8988T (cell line): ENCODE measurements at regions not wholly inside any gene's neighbourhood (a gene's known extent, or its start where the extent isn't known, plus 50 kb on each side); places are given as distances from the start of the nearest gene placed in this dataset.
"Not testable (repeated sequence)": the region's sequence is repeated elsewhere in the genome, so short reads cannot be mapped to it uniquely, and the experiment has no call there.

Experiments used
- DNase-seq: peaks from one replicate; pipeline ENCODE4 v3.0.0; 2011

DNA sequence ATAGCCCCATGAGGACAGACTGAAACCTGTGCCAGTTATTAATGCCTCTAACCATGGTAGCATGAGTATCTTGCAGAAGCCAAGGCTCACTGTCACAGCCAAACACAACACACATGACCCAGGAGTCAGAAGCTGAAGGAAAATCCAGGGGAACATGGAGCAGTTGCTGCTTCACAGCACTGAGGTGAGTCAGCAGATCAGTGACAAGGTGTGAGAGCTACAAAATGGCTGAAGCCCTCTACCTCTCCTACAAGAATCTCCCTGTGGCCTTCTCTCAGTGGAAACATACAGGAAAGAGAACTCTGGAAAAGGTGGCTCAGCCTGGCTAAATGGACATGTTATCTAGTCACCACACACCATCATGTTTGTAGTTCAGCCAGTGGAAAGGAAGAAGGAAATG lies 93.5 kb downstream of the NAB1 start:
- DNase-seq: no peak

DNA sequence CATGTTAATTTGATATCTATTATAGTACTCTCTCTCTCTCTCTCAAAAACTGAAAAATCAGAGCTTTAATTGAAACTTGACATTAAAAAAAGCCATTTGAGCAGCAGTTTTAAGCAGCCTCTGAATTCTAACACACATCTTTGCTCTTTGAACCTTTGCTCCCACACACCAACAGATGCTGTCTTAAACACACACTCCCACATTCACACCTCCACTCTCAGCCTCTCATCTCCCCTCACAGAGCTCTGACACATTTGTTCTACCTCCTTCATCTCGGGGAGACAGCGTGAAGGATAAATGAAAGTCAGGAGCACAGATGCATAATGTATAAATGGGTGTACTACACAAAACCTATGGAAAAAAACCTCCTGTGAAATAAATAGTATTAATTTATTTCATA lies 95.2 kb downstream of the NAB1 start:
- no peak for DNase-seq

DNA sequence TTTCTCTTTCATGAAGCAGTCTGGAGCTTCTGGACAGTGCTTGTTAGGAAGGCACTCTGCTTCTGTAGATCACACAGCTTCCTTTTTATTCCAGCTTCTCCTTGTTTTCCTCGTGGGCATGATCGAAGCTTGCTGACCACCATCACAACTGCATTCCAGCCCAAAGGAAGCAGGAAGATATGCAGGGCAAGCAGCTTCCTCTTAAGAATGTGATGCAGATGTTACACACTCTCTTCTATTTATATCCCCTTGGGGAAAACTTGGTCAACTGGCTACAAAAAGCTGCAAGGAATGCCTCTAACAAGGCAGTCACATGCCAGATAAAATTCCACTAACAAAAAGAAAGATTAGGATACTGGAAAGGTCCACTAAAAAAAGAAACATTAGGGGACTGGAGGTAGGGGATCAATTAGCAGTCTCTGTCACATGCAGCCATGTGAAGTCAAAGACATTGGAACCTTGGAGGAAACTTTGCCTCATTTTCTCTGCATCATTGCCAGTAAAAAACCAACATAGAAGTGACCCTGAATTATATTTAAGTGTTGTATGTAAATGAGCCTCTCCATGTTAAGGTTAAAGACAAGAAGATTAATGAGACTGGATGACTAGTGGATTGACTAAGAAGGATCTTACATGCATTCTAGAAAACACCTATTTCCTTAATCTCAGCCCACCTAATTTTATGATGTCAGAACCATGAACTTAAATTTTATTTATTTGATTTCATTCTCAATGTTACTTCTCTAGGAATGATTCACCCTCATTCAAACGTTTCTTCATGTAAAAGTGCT lies 98.3 kb downstream of the NAB1 start:
- DNase-seq: no peak

DNA sequence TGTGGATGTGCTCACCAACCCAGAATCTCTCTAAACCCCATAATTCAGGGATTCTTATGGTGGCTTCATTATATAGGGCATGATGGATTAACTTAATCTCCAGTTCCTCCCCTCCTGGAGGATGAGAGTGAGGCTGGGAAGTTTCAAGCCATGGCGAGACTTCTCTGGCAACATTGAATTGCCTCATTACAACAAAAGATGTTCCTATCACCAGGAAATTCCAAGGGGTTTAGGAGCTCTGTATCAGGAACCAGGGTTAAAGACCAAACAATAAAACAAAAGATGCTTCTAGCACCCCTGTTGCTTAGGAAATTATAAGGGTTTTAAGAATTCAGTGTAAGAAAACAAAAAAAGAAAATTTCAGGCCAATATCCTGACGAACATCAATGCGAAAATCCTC lies 100.1 kb downstream of the NAB1 start:
- DNase-seq: no peak

DNA sequence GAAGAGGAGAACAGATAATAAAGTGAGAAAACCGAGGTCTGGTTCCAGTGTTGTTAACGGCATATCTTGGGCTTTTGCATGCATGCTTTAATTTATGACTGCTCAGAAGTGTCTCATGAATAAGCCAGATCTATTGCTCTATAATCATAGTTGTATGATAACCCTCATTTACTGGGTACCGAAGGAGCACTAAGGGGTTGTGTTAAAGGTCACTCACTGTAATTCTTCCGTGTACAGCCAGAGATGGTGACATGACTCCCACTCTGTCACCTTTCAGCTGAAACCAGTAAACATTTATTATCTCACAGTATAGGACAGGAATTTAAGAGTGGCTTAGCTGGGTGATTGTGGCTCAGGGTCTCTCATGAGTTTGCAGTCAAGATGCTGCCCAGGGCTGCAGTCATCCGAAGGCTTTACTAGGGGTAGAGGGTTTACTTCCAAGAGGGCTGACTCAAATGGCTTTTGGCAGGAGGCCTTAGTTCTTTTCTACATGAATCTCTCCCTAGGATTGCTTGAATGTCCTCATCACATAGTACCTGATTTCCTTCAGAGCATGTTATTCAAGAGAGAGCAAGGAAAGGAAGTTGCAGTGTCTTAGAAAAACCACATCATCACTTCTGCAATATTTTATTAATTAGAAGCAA lies 107.0 kb downstream of the NAB1 start:
- DNase-seq: no peak

DNA sequence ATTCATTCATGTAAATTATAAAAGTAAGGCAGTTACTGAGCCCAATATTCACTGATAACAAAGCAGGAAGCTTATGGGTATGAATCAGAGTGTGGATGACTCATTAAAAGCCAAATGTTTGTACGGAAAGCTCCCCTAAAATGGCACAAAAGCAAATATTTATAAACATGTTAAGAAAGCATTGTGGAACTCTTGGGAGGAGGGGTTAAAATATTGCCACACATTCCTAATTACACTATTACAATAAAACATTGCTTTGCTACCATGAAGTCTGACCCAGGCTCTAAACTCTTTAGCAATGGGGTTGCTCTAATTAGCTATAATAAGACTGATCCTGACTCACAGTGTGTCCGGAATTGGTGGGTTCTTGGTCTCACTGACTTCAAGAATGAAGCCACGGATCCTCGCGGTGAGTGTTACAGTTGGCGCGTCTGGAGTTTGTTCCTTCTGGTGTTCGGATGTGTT lies 110.9 kb downstream of the NAB1 start:
- DNase-seq: peak; percentile 34

DNA sequence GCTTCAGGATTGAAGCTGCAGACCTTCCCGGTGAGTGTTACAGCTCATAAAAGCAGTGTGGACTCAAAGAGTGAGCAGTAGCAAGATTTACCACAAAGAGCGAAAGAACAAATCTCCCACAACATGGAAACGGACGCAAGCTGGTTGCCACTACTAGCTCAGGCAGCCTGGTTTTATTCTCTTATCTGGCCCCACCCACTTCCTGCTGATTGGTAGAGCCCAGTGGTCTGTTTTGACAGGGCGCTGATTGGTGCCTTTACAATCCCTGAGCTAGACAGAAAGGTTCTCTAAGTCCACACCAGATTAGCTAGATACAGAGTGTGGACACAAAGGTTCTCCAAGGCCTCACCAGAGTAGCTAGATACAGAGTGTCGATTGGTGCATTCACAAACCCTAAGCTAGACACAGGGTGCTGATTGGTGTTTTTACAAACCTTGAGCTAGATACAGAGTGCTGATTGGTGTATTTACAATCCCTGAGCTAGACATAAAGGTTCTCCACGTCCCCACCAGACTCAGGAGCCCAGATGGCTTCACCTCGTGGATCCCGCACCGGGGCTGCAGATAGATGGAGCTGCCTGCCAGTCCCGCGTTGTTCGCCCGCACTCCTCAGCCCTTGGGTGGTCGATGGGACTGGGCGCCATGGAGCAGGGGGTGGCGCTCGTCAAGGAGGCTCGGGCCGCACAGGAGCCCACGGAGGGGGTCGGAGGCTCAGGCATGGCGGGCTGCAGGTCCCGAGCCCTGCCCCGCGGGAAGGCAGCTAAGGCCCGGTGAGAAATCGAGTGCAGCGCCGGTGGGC lies 111.7 kb downstream of the NAB1 start:
- not testable (repeated sequence) for DNase-seq

DNA sequence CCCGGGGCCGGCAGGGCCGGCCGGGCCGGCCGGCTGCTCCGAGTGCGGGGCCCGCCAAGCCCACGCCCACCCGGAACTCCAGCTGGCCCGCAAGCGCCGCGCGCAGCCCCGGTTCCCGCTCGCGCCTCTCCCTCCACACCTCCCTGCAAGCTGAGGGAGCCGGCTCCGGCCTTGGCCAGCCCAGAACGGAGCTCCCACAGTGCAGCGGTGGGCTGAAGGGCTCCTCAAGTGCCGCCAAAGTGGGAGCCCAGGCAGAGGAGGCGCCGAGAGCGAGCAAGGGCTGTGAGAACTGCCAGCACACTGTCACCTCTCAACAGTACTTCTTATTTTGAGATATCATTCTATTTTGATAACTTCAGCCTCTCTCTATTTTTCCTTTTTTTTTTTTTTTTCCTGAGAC lies 112.3 kb downstream of the NAB1 start:
- DNase-seq: not testable (repeated sequence)

DNA sequence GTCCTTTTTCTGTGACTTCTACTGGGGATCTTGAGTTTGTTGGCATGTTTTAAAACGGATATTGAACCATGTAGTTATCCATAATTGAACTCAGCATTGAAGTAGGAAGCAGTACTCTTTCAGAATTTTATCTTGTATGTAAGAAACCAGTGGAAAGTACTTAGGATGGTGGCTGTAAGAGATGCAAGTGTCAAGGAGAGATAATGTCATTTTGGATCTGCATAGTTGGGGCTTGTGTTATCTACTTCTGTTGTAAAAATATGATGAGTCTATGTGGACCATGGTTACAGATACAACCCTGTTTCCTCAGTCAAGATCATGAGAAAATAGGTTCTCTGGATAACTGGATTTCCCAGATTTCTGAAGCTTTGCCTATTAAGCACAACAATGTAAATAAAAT lies 113.7 kb downstream of the NAB1 start:
- no peak for DNase-seq

DNA sequence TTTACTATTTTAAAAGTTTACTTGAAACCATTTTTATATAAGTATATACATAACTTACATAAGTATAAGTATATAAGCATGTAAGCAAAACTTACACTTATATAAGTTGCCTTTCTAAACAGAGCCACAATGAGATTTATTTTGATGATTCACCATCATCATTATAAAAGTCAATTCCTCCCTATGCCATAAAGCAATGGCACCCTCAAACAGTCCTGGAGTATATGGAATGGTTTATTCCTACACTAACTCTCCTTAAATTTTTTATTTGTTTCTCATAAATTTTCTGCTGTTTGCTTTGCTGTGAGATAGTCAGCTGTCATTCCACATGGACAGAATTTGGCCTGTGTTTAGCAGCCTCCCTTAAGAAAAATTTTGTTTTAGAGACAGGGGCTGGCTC lies 114.2 kb downstream of the NAB1 start:
- no peak for DNase-seq

DNA sequence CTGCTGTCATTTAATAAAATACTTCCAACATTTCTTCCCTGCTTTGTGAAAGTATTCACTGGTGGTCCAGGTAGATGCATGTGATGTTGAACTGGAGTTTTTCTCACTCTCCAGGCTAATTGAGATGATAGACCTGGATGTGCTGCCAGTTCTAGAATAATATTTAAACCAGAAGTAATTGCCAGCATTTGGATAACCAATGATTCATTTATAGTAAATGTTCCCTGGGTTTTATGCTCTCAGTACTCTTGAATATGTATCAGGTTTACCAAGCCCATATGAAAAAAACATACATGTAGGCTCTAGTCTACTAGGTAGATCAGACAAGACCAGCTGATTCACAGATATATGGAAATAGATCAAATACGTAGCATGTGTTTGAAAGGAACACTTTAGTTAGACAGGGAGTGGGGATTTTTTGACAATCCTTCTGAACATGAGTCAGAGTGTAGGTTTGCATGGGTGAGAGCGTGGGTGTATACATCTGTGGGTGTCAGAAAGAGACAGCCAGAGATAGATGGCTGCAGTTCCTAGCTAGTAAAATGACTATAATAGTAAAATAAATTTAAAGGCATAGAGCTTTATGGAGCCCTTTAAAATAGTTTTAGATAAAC lies 115.1 kb downstream of the NAB1 start:
- DNase-seq: no peak

DNA sequence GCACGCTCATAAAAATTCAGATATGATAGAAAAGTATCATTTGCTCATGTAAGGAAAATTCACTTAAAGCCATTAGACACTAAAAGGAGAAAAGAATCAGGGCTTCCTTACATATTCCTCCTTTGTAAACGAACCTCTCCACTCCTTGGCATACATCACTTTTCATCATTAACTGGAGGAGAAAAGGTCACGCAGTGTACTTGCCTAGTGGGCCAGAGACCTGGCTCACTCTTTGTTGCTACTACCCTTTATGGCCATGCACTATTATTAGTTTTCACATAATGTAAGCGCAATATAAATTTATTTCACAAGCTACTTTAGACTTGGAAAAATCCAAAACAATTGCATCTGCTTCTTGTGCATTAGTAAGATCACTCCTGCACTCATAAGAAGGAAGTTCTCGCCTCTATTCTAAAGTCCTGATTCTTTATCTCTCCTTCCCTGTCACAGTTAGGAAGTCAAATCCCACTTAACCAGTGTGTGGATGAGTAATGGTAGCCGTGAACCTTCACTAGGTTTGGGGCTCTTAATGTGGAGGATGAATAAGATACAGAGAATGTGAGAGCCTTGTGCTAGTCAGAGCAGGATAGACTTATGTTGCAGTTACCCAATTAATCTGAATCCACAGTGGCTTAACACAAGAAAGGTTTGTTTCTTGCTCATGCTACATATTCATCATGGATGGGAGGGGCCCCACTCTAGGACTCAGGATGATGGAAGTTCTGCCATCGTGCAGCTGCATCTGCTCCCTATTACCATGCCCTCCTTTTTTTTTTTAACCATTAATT lies 115.0 kb upstream of the GLS start:
- DNase-seq: no peak

DNA sequence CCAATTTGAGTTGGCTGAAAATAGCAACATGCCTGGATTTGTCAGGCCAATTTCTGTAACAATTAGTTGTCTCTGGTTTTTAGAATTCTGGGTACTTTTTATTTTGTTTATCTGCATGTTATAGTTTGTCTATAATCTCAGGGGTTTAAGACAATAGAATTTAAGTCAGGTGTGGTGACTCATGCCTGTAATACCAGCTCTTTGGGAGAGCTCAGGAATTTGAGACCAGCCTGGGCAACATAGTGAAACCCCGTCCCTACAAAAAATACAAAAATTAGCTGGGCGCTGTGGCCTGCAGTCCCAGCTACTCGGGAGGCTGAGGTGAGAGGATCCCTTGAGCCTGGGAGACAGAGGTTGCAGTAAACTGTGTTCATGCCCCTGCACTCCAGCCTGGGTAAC lies 114.4 kb upstream of the GLS start:
- no peak for DNase-seq

DNA sequence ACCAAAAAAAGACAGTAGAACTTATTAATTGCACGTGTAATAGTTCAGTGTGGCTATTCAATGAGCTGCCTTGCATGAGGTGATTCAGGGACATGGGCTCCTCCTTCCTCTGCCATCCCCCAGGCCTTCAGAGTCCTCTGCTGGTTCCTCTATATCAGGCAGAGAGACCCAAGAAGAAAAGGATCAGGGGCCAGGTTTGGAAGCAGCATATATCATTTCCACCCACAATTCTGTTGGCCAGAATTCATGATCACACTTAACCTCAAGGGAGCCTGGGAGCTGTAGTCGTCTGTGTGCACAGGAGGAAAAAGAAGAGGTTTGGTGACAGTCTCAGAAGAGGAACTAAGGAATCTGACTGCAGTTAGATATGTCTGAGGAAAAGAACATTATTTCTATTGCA lies 114.0 kb upstream of the GLS start:
- DNase-seq: no peak

DNA sequence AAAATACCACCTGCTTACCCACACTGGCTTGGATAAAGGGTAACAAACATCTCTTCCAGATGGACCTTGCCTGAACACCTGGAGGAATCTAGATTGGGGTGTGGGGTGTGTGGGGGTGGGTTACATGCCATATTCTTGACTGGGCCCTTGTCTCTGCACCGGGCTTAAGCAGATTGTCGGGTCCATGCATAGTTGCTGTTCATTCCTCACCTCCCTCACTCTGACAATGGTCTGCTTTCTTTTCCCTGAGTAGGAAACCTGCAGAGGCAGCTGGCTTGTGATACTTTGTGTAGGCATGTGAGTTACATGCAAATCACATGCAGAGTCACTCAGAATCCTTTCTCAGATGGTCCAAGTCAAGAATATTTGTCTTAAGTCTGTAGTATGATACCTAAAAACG lies 112.8 kb upstream of the GLS start:
- DNase-seq: no peak

DNA sequence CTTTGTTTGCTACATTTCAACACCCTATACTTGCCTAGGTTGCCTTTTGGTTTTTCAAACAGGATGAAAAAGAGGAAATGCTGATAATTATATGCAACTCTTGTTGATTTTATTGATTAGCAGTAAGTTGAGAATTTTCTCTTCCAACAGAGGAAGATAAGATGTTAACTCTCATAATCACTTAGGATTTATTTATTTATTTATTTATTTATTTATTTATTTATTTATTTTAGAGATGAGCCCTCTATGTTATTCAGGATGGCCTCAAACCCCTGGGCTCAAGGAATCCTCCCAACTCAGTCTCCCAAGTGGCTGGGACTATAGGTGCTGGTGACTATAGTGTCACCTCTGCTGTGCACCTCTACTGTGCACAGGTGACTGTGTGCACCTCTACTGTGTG lies 111.4 kb upstream of the GLS start:
- no peak for DNase-seq

DNA sequence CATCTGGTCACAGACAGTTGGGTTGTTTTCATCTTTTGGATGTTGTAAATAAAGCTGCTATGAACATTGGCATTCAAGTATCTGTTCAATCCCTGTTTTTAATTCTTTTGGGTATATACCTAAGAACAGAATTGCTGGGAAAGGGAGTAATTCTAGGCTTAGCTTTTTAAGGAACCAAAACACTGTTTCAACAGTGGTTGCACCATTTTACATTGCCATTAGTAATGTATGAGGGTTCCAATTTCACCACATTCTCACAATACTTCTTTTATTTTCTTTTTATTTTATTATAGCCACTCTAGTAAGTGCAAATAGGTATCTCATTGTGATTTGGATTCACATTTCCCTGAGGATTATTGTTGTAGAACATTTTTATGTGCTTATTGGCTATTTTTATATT lies 108.9 kb upstream of the GLS start:
- DNase-seq: no peak

DNA sequence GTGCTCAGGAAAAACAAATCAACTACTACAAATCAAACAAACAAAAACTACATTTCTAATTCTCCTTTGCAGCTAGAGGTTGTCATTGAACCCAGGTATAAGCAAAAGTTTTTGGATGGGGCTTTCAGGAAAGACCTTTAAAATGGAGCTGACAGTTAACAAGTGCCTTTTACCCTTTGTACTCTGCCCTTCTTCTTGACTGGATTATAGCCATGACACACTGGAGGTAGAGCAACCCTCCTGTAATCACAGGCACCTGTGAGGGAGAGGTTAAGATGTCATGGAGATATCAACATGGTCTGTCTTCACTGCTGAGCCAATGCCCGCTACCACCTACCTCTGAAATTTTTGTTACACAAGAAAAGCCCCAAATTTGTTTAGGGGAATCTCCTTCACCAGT lies 100.0 kb upstream of the GLS start:
- no peak for DNase-seq

DNA sequence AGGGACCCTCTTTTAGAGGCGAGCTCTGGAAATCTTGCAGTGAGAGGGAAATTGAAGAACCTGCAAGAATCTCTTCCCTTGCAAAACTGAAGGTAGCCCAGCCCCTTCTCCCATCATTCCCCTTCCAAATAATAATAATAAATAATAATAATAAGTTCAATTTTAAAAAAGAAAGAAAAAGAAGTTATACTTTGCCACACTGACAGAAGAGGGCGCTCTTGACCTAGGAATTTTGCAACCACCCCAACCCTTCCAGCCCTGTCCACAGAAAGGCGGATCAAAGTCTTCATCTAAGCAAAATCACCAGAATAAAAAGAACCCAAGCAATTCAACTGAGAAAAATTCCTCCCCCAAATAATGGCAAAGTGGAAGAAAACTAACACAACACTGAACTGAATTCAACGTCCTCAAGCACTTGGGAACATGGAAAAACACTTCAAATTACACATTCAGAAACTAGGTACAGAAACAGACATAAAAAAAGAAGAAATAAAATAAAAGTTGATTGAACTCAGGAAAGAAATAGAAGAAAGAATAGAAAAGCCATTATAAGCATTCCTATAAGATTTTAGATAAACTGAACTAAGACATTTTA lies 98.9 kb upstream of the GLS start:
- no peak for DNase-seq

DNA sequence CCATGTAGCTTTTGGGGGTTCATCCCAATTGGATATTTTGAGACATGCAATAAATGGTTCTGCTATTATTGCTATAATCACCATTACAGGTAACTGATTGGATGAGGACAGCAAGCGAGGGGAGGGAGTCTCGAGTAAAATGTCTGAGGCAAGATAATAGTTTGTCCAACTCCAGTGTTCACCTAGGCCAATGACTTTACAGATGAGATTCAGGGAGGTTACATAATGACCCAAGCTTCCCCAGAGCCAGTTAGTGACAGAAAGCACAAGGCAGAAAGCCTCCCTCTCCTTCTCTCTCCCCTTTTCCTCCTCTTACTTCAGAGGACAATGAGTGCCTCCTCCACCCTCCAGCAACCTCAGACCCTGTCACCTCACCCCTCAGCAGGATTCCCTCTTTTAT lies 98.4 kb upstream of the GLS start:
- DNase-seq: no peak

DNA sequence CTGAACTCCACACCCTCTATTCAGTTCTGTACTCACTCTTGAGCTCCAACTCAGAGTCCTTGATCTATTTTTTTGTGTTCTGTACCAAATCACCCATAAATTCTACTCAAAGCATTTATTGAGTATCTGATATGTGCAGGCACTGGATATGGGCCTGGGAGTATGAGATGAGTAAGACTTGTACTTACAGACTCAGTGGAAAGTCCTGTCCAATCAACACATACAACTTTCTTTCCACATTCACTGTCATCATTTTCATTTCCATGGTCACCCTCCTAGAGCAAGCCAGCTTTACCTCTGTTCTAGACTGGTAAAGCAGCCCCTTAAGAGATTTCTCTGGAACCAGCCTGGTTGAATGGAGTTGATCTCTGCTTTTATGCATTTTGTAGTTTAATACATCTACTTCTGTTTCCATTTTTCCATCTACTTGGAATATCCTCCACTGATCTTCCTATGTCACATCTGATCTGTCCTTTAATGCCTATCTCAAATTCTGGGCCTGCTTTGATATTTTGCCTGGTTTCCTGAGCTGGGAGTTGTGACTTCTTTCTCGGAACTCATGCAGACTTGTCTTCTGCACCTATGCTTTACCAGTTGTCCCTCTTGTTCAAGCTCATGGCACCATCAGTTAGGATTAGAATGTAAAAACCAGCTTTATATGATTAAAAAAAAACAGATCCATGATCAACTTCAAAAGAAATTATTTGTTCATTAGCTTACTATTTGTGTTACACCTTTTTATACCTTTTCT lies 96.9 kb upstream of the GLS start:
- no peak for DNase-seq

DNA sequence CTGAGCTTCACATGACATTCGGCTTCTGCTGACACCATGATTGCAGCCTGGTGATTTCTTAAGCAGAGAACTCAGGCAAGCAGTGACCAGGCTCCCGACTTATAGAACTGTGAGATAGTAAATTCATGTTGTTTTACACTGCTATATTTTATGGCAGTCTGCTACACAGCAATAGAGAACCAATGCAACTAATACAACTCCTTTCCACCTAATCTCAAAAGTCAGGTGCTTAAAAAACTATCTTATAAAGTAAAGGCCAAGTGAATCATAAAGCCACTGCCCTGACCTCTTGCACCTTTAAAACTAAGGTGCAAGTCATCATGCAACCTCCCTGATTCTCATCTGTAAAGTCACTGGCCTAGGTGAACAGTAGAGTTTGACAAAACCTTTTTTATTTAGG lies 95.3 kb upstream of the GLS start:
- no peak for DNase-seq
